ENCODE measurements at regions not wholly inside any gene's neighbourhood (a gene's known extent, or its start where the extent isn't known, plus 50 kb on each side); places are given as distances from the start of the nearest gene placed in this dataset.

- no peak overlapping the region for H3K4me3 ChIP-seq
- FAIRE-seq (no peak), DNase-seq (no peak), ATAC-seq (no peak)
- H3K36me3 ChIP-seq = no peaks in the 10 kb centered on the region
- intact Hi-C loops (cut with DNase I) = no loop called here
- H3K9me3 ChIP-seq = no peaks in the 10 kb centered on the region
- 65 to 68% methylated on average over 5 of the region's 5 CpGs for WGBS, 2 donors
- TF ChIP-seq, protein P1, sequence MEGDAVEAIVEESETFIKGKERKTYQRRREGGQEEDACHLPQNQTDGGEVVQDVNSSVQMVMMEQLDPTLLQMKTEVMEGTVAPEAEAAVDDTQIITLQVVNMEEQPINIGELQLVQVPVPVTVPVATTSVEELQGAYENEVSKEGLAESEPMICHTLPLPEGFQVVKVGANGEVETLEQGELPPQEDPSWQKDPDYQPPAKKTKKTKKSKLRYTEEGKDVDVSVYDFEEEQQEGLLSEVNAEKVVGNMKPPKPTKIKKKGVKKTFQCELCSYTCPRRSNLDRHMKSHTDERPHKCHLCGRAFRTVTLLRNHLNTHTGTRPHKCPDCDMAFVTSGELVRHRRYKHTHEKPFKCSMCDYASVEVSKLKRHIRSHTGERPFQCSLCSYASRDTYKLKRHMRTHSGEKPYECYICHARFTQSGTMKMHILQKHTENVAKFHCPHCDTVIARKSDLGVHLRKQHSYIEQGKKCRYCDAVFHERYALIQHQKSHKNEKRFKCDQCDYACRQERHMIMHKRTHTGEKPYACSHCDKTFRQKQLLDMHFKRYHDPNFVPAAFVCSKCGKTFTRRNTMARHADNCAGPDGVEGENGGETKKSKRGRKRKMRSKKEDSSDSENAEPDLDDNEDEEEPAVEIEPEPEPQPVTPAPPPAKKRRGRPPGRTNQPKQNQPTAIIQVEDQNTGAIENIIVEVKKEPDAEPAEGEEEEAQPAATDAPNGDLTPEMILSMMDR (IDR thresholded peaks at IDR 0.05) = no peak
- no peak overlapping the region for H3K27ac ChIP-seq
- H3K4me1 ChIP-seq = no peaks in the 10 kb centered on the region
- H3K27me3 ChIP-seq = no peaks in the 10 kb centered on the region
Observed at GRCh38 chr16:5527817-5528216, 430.2 kb upstream of the EEF2KMT start.

GRCh38 chr16:5526826-5527225 is 429.2 kb upstream of the EEF2KMT start:
- no peak overlapping the region for H3K4me3 ChIP-seq
- H3K9me3 ChIP-seq = no peaks in the 10 kb centered on the region
- no peak overlapping the region for H3K27ac ChIP-seq
- ATAC-seq (no peak), FAIRE-seq (no peak), DNase-seq (no peak)
- WGBS, 2 donors = 65 to 78% methylated on average over 8 of the region's 8 CpGs
- no peaks in the 10 kb centered on the region for H3K27me3 ChIP-seq
- TF ChIP-seq, protein P1 (IDR thresholded peaks at IDR 0.05) = no peak
- no peaks in the 10 kb centered on the region for H3K4me1 ChIP-seq
- intact Hi-C loops (cut with DNase I) = no loop called here
- H3K36me3 ChIP-seq = no peaks in the 10 kb centered on the region

DNA sequence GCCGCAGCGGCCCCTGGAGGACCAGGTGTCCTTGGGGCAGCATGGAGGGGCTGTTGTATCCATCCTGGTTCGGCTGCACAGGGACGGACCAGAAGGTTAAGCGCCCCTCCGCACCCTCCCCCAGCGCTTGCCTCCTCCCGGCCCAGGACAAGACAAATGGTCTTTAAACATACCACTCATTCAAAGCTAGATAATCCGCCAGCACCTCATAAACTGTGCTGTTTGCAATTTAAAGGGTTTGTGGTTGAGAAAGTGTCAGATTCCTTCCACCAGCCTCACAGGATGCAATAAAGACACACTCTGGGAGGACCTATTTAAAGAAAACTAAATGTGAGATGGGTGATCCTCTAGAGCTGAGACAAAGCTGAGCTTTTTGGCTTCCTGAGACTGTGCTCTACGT is 426.2 kb upstream of the EEF2KMT start:
- TF ChIP-seq, protein P1 (IDR thresholded peaks at IDR 0.05) = no peak
- intact Hi-C loops (cut with DNase I) = no loop called here
- no peak overlapping the region for H3K27ac ChIP-seq
- WGBS, 2 donors = 9% methylated on average over 10 of the region's 10 CpGs
- DNase-seq (no peak), FAIRE-seq (no peak), ATAC-seq (no peak)
- H3K27me3 ChIP-seq = peaks cover 0 to 2% (median 0%) of the 10 kb centered on the region in 4 donors
- H3K4me1 ChIP-seq = no peaks in the 10 kb centered on the region
- no peak overlapping the region for H3K4me3 ChIP-seq
- no peaks in the 10 kb centered on the region for H3K9me3 ChIP-seq
- H3K36me3 ChIP-seq = no peaks in the 10 kb centered on the region

DNA sequence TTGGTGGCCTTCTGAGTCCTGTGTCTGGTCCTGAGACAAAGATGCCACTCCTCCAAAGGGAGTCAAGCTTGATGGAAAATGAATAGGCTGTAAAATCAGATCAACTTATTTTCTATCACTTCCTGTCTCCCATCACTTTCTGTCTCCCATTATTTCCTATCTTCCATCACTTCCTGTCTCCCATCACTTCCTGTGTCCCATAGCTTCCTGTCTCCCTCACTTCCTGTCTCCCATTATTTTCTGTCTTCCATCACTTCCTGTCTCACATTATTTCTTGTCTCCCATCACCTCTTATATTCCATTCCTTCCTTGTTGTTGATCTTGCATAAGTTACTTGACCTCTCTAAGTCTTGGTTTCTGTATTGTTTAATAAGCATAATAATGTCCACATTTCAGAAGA is 418.5 kb upstream of the EEF2KMT start:
- H3K4me3 ChIP-seq = no peak overlapping the region
- no peak overlapping the region for H3K27ac ChIP-seq
- intact Hi-C loops (cut with DNase I) = no loop called here
- peaks cover 0 to 2% (median 0%) of the 10 kb centered on the region in 4 donors for H3K27me3 ChIP-seq
- DNase-seq (no peak), ATAC-seq (no peak), FAIRE-seq (no peak)
- H3K4me1 ChIP-seq = no peaks in the 10 kb centered on the region
- TF ChIP-seq, protein P1 (IDR thresholded peaks at IDR 0.05) = no peak
- no peaks in the 10 kb centered on the region for H3K36me3 ChIP-seq
- H3K9me3 ChIP-seq = no peaks in the 10 kb centered on the region

GRCh38 chr16:5512014-5512413 is 414.4 kb upstream of the EEF2KMT start:
- FAIRE-seq (no peak), ATAC-seq (no peak)
- WGBS, 2 donors = 23 to 25% methylated on average over 4 of the region's 4 CpGs

More at GRCh38 chr16:5512014-5512413, 414.4 kb upstream of the EEF2KMT start:
- DNase-seq = no peak
- no peaks in the 10 kb centered on the region for H3K4me1 ChIP-seq
- H3K27ac ChIP-seq = no peak overlapping the region
- TF ChIP-seq, protein P1 (IDR thresholded peaks at IDR 0.05) = no peak
- intact Hi-C loops (cut with DNase I) = no loop called here
- H3K4me3 ChIP-seq = no peak overlapping the region
- H3K36me3 ChIP-seq = no peaks in the 10 kb centered on the region
- H3K9me3 ChIP-seq = no peaks in the 10 kb centered on the region
- H3K27me3 ChIP-seq = no peaks in the 10 kb centered on the region
